SK-N-SH treated with all-trans-retinoic acid at 6 μM for 48 hours (cell line): ENCODE measurements at regions not wholly inside any gene's neighbourhood (a gene's known extent, or its start where the extent isn't known, plus 50 kb on each side); places are given as distances from the start of the nearest gene placed in this dataset.

ENCODE experiments used
- ATAC-seq: fragments of 200-7000 bp; cut with Tn5 transposase; 3 replicates; pipeline ENCODE4 v1.9.1; 2020; ENCODE audit warnings: mild to moderate bottlenecking, moderate library complexity
- ARNTL ChIP-seq: fragments of 450-650 bp; formaldehyde crosslinking; IDR thresholded peaks from 2 replicates; pipeline ENCODE4 v1.5.0; 2020; ENCODE audit warnings: low read depth, mild to moderate bottlenecking, moderate library complexity, borderline replicate concordance
- BACH2 ChIP-seq: fragments of 250-450 bp; sonication (Bioruptor Pico); IDR thresholded peaks from 2 replicates; pipeline ENCODE4 v1.9.0; 2021; ENCODE audit warnings: mild to moderate bottlenecking, borderline replicate concordance
- CSDC2 ChIP-seq: fragments of 250-450 bp; sonication (Bioruptor Pico); IDR thresholded peaks from 2 replicates; pipeline ENCODE4 v1.5.0; 2020; ENCODE audit warnings: mild to moderate bottlenecking, moderate library complexity
- ESRRG ChIP-seq: fragments of 250-450 bp; sonication (Bioruptor Pico); IDR thresholded peaks from 2 replicates; pipeline ENCODE4 v1.6.1; 2021; ENCODE audit warnings: mild to moderate bottlenecking
- GLIS3 ChIP-seq: fragments of 250-450 bp; sonication (Bioruptor Pico); IDR thresholded peaks from 2 replicates; pipeline ENCODE4 v1.5.0; 2020; ENCODE audit warnings: mild to moderate bottlenecking, moderate library complexity
- OSR1 ChIP-seq: fragments of 250-450 bp; sonication (Bioruptor Pico); IDR thresholded peaks from 2 replicates; pipeline ENCODE4 v1.8.0; 2022; ENCODE audit warnings: moderate library complexity, mild to moderate bottlenecking, inconsistent platforms
- PATZ1 ChIP-seq: fragments of 250-450 bp; sonication (Bioruptor Pico); IDR thresholded peaks from 2 replicates; pipeline ENCODE4 v1.8.0; 2020; ENCODE audit warnings: mild to moderate bottlenecking, moderate library complexity, borderline replicate concordance
- PPARA ChIP-seq: fragments of 250-450 bp; sonication (Bioruptor Pico); IDR thresholded peaks from 2 replicates; pipeline ENCODE4 v1.5.0; 2020; ENCODE audit warnings: mild to moderate bottlenecking, borderline replicate concordance
- RARB ChIP-seq: fragments of 250-450 bp; sonication (Bioruptor Pico); IDR thresholded peaks from 2 replicates; pipeline ENCODE4 v1.8.0; 2021; ENCODE audit warnings: mild to moderate bottlenecking, moderate library complexity
- SNAI2 ChIP-seq: fragments of 250-450 bp; sonication (Bioruptor Pico); IDR thresholded peaks from 2 replicates; pipeline ENCODE4 v1.5.0; 2020; ENCODE audit warnings: mild to moderate bottlenecking, moderate library complexity
- TCF4 ChIP-seq: fragments of 250-450 bp; sonication (Bioruptor Pico); IDR thresholded peaks from 2 replicates; pipeline ENCODE4 v1.8.0; 2021; ENCODE audit warnings: mild to moderate bottlenecking, moderate library complexity, borderline replicate concordance
- TOX ChIP-seq: fragments of 250-450 bp; sonication (Bioruptor Pico); IDR thresholded peaks from 2 replicates; pipeline ENCODE4 v1.8.0; 2021; ENCODE audit warnings: mild to moderate bottlenecking, moderate library complexity, borderline replicate concordance
- ZC3H10 ChIP-seq: fragments of 250-450 bp; sonication (Bioruptor Pico); IDR thresholded peaks from 2 replicates; pipeline ENCODE4 v1.5.1; 2021; ENCODE audit warnings: mild to moderate bottlenecking, moderate library complexity
- ZFP3 ChIP-seq: fragments of 250-450 bp; sonication (Bioruptor Pico); IDR thresholded peaks from 2 replicates; pipeline ENCODE4 v1.5.0; 2020; ENCODE audit warnings: mild to moderate bottlenecking, moderate library complexity
- ZFP30 ChIP-seq: fragments of 450-650 bp; formaldehyde crosslinking; IDR thresholded peaks from 2 replicates; pipeline ENCODE4 v1.5.0; 2022; ENCODE audit warnings: mild to moderate bottlenecking, moderate library complexity
- ZNF565 ChIP-seq: fragments of 450-650 bp; formaldehyde crosslinking; conservative IDR thresholded peaks from 2 replicates; pipeline ENCODE4 v1.5.0; 2020; ENCODE audit warnings: low read depth, mild to moderate bottlenecking, moderate library complexity
- ZNF70 ChIP-seq: fragments of 450-650 bp; formaldehyde crosslinking; IDR thresholded peaks from 2 replicates; pipeline ENCODE4 v1.5.0; 2020; ENCODE audit warnings: mild to moderate bottlenecking, moderate library complexity
- TF ChIP-seq, protein P1 (sequence below): fragments of 250-450 bp; sonication (Bioruptor Pico); IDR thresholded peaks from 2 replicates; pipeline ENCODE4 v1.8.0; 2021; ENCODE audit warnings: low read depth, mild to moderate bottlenecking, moderate library complexity, borderline replicate concordance
- TF ChIP-seq, protein P2 (sequence below): fragments of 250-450 bp; sonication (Bioruptor Pico); IDR thresholded peaks from 2 replicates; pipeline ENCODE4 v1.5.0; 2020; ENCODE audit warnings: mild to moderate bottlenecking, moderate library complexity
- TF ChIP-seq, protein P3 (sequence below): fragments of 250-450 bp; sonication (Bioruptor Pico); IDR thresholded peaks from 2 replicates; pipeline ENCODE4 v1.5.1; 2021; ENCODE audit warnings: mild to moderate bottlenecking, moderate library complexity
- TF ChIP-seq, protein P4 (sequence below): fragments of 250-450 bp; sonication (Bioruptor Pico); IDR thresholded peaks from 2 replicates; pipeline ENCODE4 v1.5.1; 2020; ENCODE audit warnings: low read depth, mild to moderate bottlenecking, moderate library complexity

DNA sequence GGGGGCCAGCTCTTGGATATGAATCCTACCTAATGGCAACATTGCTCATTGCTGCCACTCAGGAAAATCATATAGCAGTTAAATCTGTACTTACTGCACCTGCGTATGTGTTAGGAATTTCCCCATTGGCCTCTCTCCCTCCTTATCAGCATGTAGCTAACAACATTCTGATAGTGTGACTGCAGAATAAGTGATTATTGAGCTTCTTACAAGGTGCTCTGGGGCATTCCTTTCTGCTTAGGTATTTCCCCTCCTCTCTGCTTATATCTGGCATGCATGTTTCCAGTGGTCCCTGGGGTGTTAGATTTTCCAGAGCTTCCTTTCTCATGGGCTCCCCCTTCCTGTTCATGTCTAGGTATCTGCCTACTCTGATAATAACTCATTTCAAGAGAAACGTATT lies 414.1 kb upstream of the SLITRK1 start (continued):
- TF ChIP-seq, protein P1, sequence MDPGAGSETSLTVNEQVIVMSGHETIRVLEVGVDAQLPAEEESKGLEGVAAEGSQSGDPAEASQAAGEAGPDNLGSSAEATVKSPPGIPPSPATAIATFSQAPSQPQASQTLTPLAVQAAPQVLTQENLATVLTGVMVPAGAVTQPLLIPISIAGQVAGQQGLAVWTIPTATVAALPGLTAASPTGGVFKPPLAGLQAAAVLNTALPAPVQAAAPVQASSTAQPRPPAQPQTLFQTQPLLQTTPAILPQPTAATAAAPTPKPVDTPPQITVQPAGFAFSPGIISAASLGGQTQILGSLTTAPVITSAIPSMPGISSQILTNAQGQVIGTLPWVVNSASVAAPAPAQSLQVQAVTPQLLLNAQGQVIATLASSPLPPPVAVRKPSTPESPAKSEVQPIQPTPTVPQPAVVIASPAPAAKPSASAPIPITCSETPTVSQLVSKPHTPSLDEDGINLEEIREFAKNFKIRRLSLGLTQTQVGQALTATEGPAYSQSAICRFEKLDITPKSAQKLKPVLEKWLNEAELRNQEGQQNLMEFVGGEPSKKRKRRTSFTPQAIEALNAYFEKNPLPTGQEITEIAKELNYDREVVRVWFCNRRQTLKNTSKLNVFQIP, result no peak

DNA sequence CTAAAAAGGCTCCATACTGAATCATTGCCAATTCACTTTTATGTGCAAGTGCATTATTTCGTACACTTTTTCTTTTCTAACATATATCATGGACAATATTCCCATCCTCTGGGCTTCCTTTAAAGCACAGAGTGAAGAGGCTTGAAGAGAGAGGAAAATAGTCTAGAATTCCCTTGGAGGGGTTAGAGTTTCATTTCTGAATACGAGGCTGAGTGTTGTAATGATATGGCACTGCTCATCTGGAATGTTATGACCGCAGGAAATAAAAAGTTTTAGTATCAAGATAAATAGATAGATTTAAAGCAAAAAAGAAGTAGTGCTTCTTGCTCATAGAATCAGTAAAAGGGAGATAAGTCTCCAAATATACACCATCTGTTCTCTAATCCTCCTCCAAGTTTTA lies 412.3 kb upstream of the SLITRK1 start:
- TF ChIP-seq ESRRG (CRISPR knock-in tag) (no peak), ARNTL (CRISPR knock-in tag) (no peak), PPARA (CRISPR knock-in tag) (no peak), ZNF70 (CRISPR knock-in tag) (no peak), GLIS3 (no peak), ZFP3 (no peak), ZC3H10 (no peak), TCF4 (CRISPR knock-in tag) (no peak), ZNF565 (CRISPR knock-in tag) (no peak), TOX (CRISPR knock-in tag) (no peak), BACH2 (CRISPR knock-in tag) (no peak), CSDC2 (CRISPR knock-in tag) (no peak), PATZ1 (CRISPR knock-in tag) (no peak), SNAI2 (CRISPR knock-in tag) (no peak), ZFP30 (CRISPR knock-in tag) (no peak)
- TF ChIP-seq, protein P2, sequence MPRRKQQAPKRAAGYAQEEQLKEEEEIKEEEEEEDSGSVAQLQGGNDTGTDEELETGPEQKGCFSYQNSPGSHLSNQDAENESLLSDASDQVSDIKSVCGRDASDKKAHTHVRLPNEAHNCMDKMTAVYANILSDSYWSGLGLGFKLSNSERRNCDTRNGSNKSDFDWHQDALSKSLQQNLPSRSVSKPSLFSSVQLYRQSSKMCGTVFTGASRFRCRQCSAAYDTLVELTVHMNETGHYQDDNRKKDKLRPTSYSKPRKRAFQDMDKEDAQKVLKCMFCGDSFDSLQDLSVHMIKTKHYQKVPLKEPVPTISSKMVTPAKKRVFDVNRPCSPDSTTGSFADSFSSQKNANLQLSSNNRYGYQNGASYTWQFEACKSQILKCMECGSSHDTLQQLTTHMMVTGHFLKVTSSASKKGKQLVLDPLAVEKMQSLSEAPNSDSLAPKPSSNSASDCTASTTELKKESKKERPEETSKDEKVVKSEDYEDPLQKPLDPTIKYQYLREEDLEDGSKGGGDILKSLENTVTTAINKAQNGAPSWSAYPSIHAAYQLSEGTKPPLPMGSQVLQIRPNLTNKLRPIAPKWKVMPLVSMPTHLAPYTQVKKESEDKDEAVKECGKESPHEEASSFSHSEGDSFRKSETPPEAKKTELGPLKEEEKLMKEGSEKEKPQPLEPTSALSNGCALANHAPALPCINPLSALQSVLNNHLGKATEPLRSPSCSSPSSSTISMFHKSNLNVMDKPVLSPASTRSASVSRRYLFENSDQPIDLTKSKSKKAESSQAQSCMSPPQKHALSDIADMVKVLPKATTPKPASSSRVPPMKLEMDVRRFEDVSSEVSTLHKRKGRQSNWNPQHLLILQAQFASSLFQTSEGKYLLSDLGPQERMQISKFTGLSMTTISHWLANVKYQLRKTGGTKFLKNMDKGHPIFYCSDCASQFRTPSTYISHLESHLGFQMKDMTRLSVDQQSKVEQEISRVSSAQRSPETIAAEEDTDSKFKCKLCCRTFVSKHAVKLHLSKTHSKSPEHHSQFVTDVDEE (CRISPR knock-in tag), result no peak
- TF ChIP-seq, protein P3, sequence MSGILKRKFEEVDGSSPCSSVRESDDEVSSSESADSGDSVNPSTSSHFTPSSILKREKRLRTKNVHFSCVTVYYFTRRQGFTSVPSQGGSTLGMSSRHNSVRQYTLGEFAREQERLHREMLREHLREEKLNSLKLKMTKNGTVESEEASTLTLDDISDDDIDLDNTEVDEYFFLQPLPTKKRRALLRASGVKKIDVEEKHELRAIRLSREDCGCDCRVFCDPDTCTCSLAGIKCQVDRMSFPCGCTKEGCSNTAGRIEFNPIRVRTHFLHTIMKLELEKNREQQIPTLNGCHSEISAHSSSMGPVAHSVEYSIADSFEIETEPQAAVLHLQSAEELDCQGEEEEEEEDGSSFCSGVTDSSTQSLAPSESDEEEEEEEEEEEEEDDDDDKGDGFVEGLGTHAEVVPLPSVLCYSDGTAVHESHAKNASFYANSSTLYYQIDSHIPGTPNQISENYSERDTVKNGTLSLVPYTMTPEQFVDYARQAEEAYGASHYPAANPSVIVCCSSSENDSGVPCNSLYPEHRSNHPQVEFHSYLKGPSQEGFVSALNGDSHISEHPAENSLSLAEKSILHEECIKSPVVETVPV (CRISPR knock-in tag), result no peak
- TF ChIP-seq, protein P1, result no peak
- TF ChIP-seq, protein P4, sequence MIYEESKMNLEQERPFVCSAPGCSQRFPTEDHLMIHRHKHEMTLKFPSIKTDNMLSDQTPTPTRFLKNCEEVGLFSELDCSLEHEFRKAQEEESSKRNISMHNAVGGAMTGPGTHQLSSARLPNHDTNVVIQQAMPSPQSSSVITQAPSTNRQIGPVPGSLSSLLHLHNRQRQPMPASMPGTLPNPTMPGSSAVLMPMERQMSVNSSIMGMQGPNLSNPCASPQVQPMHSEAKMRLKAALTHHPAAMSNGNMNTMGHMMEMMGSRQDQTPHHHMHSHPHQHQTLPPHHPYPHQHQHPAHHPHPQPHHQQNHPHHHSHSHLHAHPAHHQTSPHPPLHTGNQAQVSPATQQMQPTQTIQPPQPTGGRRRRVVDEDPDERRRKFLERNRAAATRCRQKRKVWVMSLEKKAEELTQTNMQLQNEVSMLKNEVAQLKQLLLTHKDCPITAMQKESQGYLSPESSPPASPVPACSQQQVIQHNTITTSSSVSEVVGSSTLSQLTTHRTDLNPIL, result no peak
- no peak for ATAC-seq

DNA sequence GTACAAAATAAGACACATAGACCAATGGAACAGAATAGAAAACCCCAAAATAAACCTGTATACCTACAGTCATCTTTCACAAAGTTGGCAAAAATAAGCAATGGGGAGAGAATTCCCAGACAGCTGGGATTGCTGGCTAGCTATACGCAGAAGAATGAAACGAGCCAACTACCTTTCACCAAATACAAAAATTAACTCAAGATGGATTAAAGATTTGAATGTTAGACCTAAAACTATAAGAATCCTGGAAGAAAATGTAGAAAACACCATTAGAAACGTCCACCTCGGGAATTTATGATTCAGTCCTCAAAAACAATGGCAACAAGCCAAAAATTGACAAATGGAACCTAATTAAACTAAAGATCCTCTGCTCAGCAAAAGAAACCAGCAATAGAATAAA lies 408.1 kb upstream of the SLITRK1 start:
- ATAC-seq, result no peak
- TF ChIP-seq ZC3H10 (no peak), ZNF70 (CRISPR knock-in tag) (no peak), RARB (CRISPR knock-in tag) (no peak), ARNTL (CRISPR knock-in tag) (no peak), PPARA (CRISPR knock-in tag) (no peak), SNAI2 (CRISPR knock-in tag) (no peak), ESRRG (CRISPR knock-in tag) (no peak), TOX (CRISPR knock-in tag) (no peak), OSR1 (CRISPR knock-in tag) (no peak), ZFP30 (CRISPR knock-in tag) (no peak), CSDC2 (CRISPR knock-in tag) (no peak), PATZ1 (CRISPR knock-in tag) (no peak), ZNF565 (CRISPR knock-in tag) (no peak)
- TF ChIP-seq, protein P2 (CRISPR knock-in tag), result no peak
